Fibroblast of lung (primary cell): ENCODE measurements at regions not wholly inside any gene's neighbourhood (a gene's known extent, or its start where the extent isn't known, plus 50 kb on each side); places are given as distances from the start of the nearest gene placed in this dataset.

ENCODE experiments used
- DNase-seq, 2 donors: peaks; one replicate each; pipeline versions ENCODE4 v3.0.0 to v3.0.0-alpha.2; 2010; ENCODE audit warnings: low read depth in 2 of 2
- H2AFZ ChIP-seq: 2 replicates; pipeline ENCODE4 v1.5.1; 2012; ENCODE audit warnings: low read length, control low read depth, inconsistent platforms
- H3K27ac ChIP-seq: 2 replicates; pipeline ENCODE4 v1.5.1; 2011; ENCODE audit warnings: low read length, control low read depth; ENCODE audit not compliant: insufficient read depth
- H3K27me3 ChIP-seq: 2 replicates; pipeline ENCODE4 v1.5.1; 2011; ENCODE audit warnings: mild to moderate bottlenecking, low read length; ENCODE audit not compliant: control insufficient read depth, insufficient read depth
- H3K36me3 ChIP-seq: 2 replicates; pipeline ENCODE4 v1.5.1; 2011; ENCODE audit warnings: low read length; ENCODE audit not compliant: control insufficient read depth, insufficient read depth
- H3K4me1 ChIP-seq: 2 replicates; pipeline ENCODE4 v1.5.1; 2011; ENCODE audit warnings: low read length; ENCODE audit not compliant: control insufficient read depth, insufficient read depth; ENCODE audit errors: extremely low read depth
- H3K4me2 ChIP-seq: 2 replicates; pipeline ENCODE4 v1.5.1; 2011; ENCODE audit warnings: low read length, control low read depth; ENCODE audit not compliant: insufficient read depth; ENCODE audit errors: extremely low read depth
- H3K4me3 ChIP-seq, 4 experiments: fragments of 200-600 bp in 1 of 4; sonication (generic) in 1 of 4; replicated peaks in 1 of 4; 2 replicates each; pipeline ENCODE4 v1.5.1; 2011 to 2016; ENCODE audit warnings: low read length in 4 of 4, low read depth in 3 of 4, mild to moderate bottlenecking in 3 of 4, control low read depth in 2 of 4, inconsistent platforms in 1 of 4, mixed read lengths in 1 of 4; ENCODE audit not compliant: insufficient read depth in 1 of 4; ENCODE audit errors: control extremely low read depth in 1 of 4
- H3K79me2 ChIP-seq: 2 replicates; pipeline ENCODE4 v1.5.1; 2012; ENCODE audit warnings: mild to moderate bottlenecking, low read length, inconsistent platforms; ENCODE audit not compliant: control insufficient read depth, insufficient read depth
- H3K9ac ChIP-seq: 2 replicates; pipeline ENCODE4 v1.5.1; 2011; ENCODE audit warnings: mild to moderate bottlenecking, low read length, control low read depth; ENCODE audit not compliant: insufficient read depth
- H3K9me3 ChIP-seq: 2 replicates; pipeline ENCODE4 v1.5.1; 2012; ENCODE audit warnings: low read depth, low read length; ENCODE audit not compliant: control insufficient read depth, insufficient read depth
- H4K20me1 ChIP-seq: 2 replicates; pipeline ENCODE4 v1.5.1; 2011; ENCODE audit warnings: low read length; ENCODE audit not compliant: control insufficient read depth, insufficient read depth; ENCODE audit errors: extremely low read depth
- EZH2 ChIP-seq: IDR thresholded peaks from 2 replicates; pipeline ENCODE4 v1.5.1; 2012; ENCODE audit warnings: low read length, control low read depth, mild to moderate bottlenecking; ENCODE audit errors: missing control alignments
- TF ChIP-seq, protein P1 (sequence below), 2 donors: IDR thresholded peaks in 1 of 2; conservative IDR thresholded peaks in 1 of 2; 1 replicate in 1 of 2; 2 replicates in 1 of 2; pipeline ENCODE4 v1.5.1; 2011 to 2012; ENCODE audit warnings: low read length in 2 of 2, control low read depth in 1 of 2, inconsistent platforms in 1 of 2, low read depth in 1 of 2, mild to moderate bottlenecking in 1 of 2

DNA sequence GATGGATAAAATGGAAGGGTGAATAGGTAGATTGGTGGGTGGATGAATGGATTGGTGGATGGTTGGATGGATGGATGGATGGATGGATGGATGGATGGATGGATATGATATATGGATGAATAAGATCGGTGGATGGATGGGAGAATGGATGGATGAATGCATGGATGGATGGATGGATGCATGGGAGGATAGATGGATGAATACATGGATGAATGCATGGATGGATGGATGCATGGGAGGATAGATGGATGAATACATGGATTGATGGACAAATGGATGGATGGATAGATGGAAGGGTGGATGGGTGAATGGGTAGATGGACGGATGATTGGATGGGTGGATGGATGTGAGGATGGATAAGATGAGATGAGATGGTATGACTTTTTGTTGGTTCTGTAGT lies 95.7 kb upstream of the DUSP22 start:
- Histone ChIP-seq H3K9ac (no peak overlapping the region), H3K4me2 (no peak overlapping the region), H3K4me3 (no peak overlapping the region), H4K20me1 (no peaks in the 10 kb centered on the region), H3K9me3 (no peaks in the 10 kb centered on the region), H3K4me1 (no peaks in the 10 kb centered on the region), H3K79me2 (no peaks in the 10 kb centered on the region), H3K27me3 (no peaks in the 10 kb centered on the region), H2AFZ (no peak overlapping the region), H3K27ac (no peak overlapping the region), H3K36me3 (no peaks in the 10 kb centered on the region)
- DNase-seq: no peak
- TF ChIP-seq, protein P1, sequence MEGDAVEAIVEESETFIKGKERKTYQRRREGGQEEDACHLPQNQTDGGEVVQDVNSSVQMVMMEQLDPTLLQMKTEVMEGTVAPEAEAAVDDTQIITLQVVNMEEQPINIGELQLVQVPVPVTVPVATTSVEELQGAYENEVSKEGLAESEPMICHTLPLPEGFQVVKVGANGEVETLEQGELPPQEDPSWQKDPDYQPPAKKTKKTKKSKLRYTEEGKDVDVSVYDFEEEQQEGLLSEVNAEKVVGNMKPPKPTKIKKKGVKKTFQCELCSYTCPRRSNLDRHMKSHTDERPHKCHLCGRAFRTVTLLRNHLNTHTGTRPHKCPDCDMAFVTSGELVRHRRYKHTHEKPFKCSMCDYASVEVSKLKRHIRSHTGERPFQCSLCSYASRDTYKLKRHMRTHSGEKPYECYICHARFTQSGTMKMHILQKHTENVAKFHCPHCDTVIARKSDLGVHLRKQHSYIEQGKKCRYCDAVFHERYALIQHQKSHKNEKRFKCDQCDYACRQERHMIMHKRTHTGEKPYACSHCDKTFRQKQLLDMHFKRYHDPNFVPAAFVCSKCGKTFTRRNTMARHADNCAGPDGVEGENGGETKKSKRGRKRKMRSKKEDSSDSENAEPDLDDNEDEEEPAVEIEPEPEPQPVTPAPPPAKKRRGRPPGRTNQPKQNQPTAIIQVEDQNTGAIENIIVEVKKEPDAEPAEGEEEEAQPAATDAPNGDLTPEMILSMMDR (conservative IDR thresholded peaks at IDR 0.05 in 1 of 2, IDR thresholded peaks at IDR 0.05 in 1 of 2; ENCODE audit: low read depth in 1 of 2, low read length in 2 of 2): no peak

DNA sequence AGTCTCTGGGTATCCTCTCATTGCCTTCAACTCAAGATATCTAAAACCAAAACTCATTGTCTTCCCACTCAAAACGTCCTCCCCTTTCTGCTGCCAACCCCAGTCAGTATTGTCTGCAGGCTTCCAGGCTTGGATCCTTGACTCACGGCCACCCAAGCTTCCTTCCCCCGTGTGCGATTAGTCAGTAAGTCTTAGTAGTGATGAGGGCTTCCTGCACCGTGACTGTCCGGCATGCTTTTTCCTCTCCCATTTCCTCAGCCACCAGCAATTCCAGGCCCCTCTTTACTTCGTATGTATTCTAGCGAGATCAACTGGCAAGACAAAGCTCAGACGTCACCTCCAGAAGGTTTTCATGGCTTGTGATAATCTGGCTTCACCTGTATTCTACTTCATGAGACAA lies 88.6 kb upstream of the DUSP22 start:
- Histone ChIP-seq H3K9ac (no peak overlapping the region), H3K4me3 (no peak overlapping the region), H3K36me3 (no peaks in the 10 kb centered on the region), H3K79me2 (no peaks in the 10 kb centered on the region), H3K27me3 (no peaks in the 10 kb centered on the region), H4K20me1 (no peaks in the 10 kb centered on the region), H3K4me1 (no peaks in the 10 kb centered on the region), H3K4me2 (no peak overlapping the region), H2AFZ (no peak overlapping the region), H3K9me3 (no peaks in the 10 kb centered on the region), H3K27ac (no peak overlapping the region)
- DNase-seq: no peak
- TF ChIP-seq, protein P1 (conservative IDR thresholded peaks at IDR 0.05 in 1 of 2, IDR thresholded peaks at IDR 0.05 in 1 of 2; ENCODE audit: low read depth in 1 of 2, low read length in 2 of 2): no peak

DNA sequence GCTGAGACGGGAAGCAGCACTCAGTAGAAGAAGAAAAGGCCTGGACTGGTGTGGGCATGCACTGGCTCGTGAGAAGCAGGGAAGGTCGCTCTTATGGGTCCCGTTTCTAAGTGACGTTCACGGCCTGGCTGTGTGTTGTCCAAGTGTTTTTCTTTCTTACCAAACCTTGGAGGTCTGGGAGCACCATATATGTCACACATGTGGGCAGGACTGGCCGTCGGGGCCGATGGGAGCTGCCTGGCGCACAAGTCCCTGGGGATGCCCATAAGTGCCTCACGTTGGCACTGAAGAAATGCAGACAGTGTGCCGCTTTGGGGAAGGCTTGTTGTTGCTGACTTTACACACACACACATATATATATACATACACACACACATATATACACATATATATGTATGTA lies 86.0 kb upstream of the DUSP22 start:
- Histone ChIP-seq H3K79me2 (no peaks in the 10 kb centered on the region), H4K20me1 (no peaks in the 10 kb centered on the region), H3K9me3 (no peaks in the 10 kb centered on the region), H3K4me3 (no peak overlapping the region), H3K36me3 (no peaks in the 10 kb centered on the region), H3K4me1 (no peaks in the 10 kb centered on the region), H3K27me3 (peaks cover 4% of the 10 kb centered on the region), H2AFZ (no peak overlapping the region), H3K27ac (no peak overlapping the region), H3K4me2 (no peak overlapping the region), H3K9ac (no peak overlapping the region)
- no peak for DNase-seq
- TF ChIP-seq EZH2: no peak
- TF ChIP-seq, protein P1 (conservative IDR thresholded peaks at IDR 0.05 in 1 of 2, IDR thresholded peaks at IDR 0.05 in 1 of 2; ENCODE audit: low read depth in 1 of 2, low read length in 2 of 2): no peak
